ENCODE measurements at regions not wholly inside any gene's neighbourhood (a gene's known extent, or its start where the extent isn't known, plus 50 kb on each side); places are given as distances from the start of the nearest gene placed in this dataset.

GRCh38 chr3:152557302-152557999, 277.5 kb upstream of the P2RY1 start:
- Histone ChIP-seq H3K36me3 (no peaks in the 10 kb centered on the region), H3K9me3 (peaks cover 0 to 6% (median 0%) of the 10 kb centered on the region in 11 donors), H3K27me3 (no peaks in the 10 kb centered on the region), H3K4me1 (peaks cover 6 to 47% (median 40%) of the 10 kb centered on the region in 9 donors), H3K4me3 (no peak overlapping the region), H3K27ac (peak overlapping the region; percentile 78 to 96 (median 81))
- DNase-seq (no peak), ATAC-seq (peak in 7 of 8 donors; percentile 5 to 61 (median 46))
- WGBS, 2 donors, result 20% methylated on average over 2 of the region's 2 CpGs
- intact Hi-C loops (cut with DNase I), result no loop called here
- TF ChIP-seq CTCF (IDR thresholded peaks at IDR 0.05), result no peak

- Histone ChIP-seq H3K4me1 (peaks cover 6 to 47% (median 40%) of the 10 kb centered on the region in 9 donors), H3K27ac (peak overlapping the region in 9 of 10 donors; percentile 78 to 96 (median 82)), H3K9me3 (peaks cover 0 to 6% (median 0%) of the 10 kb centered on the region in 11 donors), H3K27me3 (no peaks in the 10 kb centered on the region), H3K36me3 (no peaks in the 10 kb centered on the region), H3K4me3 (no peak overlapping the region)
- DNase-seq (no peak), ATAC-seq (no peak)
- intact Hi-C loops (cut with DNase I), result no loop called here
- TF ChIP-seq CTCF (IDR thresholded peaks at IDR 0.05), result no peak
- WGBS, 2 donors, result 76 to 97% methylated on average over 1 of the region's 1 CpG
These were observed 276.5 kb upstream of the P2RY1 start for GRCh38 chr3:152558386-152558785.

- WGBS, 2 donors, result 98% methylated on average over 16 to 18 of the region's 18 CpGs
- H3K4me1 ChIP-seq, result peaks cover 6 to 52% (median 40%) of the 10 kb centered on the region in 9 donors
- intact Hi-C loops (cut with DNase I), result no loop called here
- H3K36me3 ChIP-seq, result no peaks in the 10 kb centered on the region
- DNase-seq, result no peak
- H3K4me3 ChIP-seq, result no peak overlapping the region
- H3K27me3 ChIP-seq, result no peaks in the 10 kb centered on the region
- peaks cover 0 to 6% (median 0%) of the 10 kb centered on the region in 11 donors for H3K9me3 ChIP-seq
- ATAC-seq, result no peak
- peak overlapping the region in 4 of 10 donors; percentile 16 to 96 (median 82) for H3K27ac ChIP-seq
- TF ChIP-seq CTCF (IDR thresholded peaks at IDR 0.05), result no peak
These were observed 275.7 kb upstream of the P2RY1 start for GRCh38 chr3:152559246-152559645.

- H3K27ac ChIP-seq, result peak overlapping the region in 7 of 10 donors; percentile 2 to 61 (median 42)
- TF ChIP-seq CTCF (IDR thresholded peaks at IDR 0.05), result no peak
- WGBS, 2 donors, result 88 to 98% methylated on average over 1 of the region's 1 CpG
- peaks cover 0 to 6% (median 0%) of the 10 kb centered on the region in 11 donors for H3K9me3 ChIP-seq
- H3K27me3 ChIP-seq, result no peaks in the 10 kb centered on the region
- peaks cover 0 to 14% (median 10%) of the 10 kb centered on the region in 9 donors for H3K4me1 ChIP-seq
- H3K36me3 ChIP-seq, result no peaks in the 10 kb centered on the region
- intact Hi-C loops (cut with DNase I), result no loop called here
- DNase-seq (no peak), ATAC-seq (peak in 3 of 8 donors; percentile 60 to 75 (median 64))
- H3K4me3 ChIP-seq, result no peak overlapping the region
These were observed 270.5 kb upstream of the P2RY1 start for GRCh38 chr3:152564459-152564858.
